Cerebellar cortex (tissue), 1 donor: ENCODE measurements at regions not wholly inside any gene's neighbourhood (a gene's known extent, or its start where the extent isn't known, plus 50 kb on each side); places are given as distances from the start of the nearest gene placed in this dataset.

ENCODE experiments used
- DNase-seq: peaks from one replicate; pipeline ENCODE4 v3.0.0-alpha.2; 2015; ENCODE audit warnings: low spot score

DNA sequence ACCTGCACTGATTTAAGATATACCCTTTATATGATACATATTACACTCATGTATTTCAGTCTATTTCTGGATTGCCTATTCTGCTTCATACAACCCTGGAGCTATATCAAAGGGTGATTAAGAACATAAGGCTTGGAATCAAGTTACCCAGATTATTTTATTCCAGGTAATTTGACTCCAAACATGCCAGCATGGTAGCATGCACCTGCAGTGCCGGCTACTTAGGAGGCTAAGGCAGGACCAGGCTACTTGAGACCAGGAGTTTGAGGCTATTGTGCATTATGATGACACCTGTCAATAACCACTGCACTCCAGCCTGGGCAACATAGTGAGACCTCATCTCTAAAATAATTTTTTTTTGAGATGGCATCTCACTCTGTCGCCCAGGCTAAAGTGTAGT, 50.4 kb upstream of the NEO1 start:
- DNase-seq = no peak

DNA sequence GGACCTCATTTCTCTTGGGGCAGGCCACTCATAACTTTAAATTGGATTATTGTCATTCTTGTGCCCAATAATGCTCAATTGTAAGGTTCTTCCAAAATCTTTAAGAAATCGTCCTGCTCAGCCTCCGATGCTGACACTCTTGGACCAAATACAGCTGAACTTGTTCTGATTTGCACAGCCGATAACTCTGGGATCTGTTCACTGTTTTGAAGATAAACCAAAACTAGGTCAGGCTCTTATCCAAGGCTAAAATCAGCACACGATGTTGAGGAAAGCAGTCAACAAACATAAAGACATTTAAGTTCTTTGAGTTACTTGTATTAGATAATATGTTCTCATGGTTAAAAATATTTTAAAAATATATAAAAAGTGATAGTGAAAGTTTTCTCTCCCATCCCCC, 52.0 kb upstream of the NEO1 start:
- no peak for DNase-seq

DNA sequence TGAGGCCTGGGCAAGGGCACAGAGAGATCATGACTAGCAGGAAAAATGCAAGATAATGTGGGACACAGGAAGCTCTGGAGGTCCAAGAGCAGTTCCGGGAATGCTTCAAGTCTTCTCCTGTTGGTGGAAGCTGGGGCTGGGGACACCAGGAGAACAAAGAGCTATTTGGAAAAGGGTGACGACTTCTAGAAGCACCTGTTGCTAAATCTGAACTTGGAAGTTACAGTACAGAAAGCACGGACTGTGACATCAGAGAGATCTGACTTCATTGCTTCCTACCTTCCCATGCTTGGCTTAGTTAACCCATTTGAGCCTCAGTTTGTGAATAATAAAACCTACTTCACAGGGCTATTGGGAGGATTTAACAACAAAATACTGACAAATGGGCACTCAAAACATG, 52.7 kb upstream of the NEO1 start:
- no peak for DNase-seq

DNA sequence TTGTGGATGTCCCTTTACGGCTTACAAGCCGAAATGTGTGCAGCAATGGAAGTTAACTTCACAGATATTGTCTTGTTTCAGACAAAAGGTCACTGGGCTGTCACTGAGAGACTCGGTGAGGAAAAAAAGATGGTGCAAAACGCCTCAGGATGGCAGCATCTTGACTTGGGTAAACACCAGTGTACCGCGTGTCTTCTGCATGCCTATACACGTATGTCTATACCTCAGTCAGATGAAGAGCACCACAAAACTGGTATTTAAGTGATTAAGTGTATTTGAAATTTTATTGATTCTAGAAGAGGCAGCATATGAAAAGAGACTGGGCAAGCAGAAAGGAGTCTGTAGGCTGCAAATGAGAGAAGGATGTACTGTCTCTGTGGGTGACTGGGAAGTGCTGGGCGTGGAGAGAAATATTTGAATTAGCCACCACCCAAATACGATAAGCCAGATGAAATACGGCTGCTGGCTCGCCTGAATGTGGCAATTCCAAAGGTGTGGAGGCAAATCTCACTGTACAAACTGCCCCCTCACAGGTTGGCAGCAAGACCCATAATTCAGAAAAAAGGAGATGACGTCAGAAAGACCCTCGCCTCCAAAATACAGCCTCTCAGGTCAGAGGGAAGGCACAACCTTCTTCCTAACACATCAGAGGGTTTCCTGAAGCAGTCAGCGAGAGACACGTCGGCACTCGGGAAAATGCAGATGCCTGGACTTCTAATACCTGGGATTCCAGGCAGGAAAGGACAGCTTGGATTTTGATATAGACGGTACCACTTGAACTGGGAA, 53.4 kb upstream of the NEO1 start:
- no peak for DNase-seq

DNA sequence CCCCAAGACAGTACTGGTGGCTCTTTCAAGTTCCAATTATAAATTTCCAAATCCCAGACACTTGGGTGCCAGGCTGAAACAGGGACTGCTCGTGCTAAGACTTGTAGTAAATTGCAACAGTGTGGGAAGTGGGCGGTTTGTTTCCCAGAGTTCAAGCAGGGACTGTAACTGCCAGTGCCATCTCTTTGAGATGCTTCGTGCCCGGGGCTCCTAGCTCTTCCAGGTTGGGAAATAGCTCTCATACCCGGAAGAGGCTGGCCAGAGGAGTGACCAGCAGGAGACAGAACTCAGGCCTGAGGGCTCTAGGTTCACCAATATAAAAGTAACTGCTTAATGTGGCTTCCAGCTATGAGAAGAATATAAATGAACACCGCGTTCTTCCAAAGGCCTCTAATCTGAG, 54.0 kb upstream of the NEO1 start:
- no peak for DNase-seq

DNA sequence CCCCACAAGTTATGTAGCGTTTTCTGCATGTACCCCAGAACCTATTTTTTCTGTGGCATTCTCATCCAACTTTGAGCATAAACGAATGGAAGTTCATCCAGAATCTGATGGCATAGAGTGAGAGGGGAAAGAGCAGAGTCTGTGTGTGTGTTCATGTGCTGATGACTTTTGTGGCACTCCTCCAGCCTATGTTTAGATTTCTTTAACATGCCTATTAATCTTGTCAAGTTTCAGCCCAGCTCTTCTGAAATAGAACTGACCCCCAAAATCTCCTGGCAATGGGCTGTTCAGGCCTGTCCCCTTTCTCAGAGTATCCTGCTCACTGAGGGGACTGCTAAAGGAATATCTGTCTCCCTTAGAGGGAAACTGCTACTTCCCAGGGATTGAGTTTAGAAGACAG, 56.4 kb upstream of the NEO1 start:
- no peak for DNase-seq

DNA sequence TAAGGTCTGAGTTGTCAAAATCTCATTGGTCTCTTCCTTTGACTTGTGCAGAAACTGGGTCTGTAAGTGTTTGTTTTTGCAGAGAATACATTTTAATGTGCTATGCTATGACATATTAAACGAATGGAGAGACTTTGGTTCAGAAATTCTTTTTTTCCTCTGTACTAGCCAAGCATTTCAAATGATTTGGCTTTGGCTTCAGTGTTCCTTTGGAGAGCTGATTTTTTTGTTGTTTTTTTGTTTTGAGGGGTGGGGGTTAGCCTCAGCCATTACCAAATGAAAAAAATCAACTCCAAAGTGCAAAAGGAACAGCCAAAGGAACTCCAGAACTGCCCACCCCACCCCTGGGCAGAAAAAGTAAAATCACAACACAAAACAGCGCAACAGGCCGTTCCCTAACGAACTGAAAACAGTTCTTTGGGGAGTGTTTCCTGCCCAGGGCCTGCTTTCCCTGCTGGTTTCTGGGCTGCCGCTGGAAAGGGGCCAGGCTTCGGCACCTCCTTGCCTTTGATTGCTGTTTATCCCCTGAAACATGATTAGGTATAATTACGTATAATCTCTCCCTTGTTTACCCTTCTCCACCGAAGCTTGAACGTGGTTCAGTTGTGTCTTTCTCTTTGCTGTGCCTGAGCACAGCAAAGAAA, 57.6 kb upstream of the NEO1 start:
- peak; percentile 4 for DNase-seq

DNA sequence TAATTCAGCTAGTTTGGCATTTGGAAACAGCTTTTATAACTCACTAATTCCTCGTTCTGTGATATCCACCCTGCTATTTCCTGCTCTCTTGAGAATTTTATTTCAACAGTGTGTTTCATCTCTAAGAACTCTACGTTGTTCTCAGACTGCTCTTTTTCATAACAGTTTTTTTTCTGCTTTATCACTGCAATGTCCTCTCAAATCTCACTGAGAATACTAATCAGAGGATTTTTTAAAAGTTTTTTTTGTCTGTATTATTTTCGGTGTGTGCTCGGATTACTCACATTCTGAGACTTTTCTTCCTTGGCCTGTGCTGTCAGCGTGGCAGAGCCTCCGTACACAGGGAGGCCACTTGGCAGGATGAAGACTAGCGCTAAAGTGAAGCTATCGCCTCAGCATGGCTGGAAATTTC, 59.4 kb upstream of the NEO1 start:
- no peak for DNase-seq

DNA sequence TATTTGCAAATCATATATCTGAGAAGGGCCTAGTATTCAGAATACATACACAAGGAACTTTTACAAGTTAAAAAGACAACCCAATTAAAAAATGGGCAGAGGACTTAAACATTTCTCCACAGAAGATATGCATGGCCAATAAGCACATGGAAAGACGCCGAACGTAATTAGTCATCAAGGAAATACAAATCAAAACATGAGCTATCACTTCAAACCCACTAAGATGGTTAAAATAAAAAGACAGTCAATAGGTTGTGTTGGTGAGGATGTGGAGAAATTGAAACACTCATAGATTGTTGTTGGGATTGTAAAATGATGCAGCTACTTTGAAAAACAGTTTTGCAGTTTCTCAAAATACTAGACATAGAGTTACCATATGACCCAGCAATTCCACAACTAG, 61.2 kb upstream of the NEO1 start:
- DNase-seq = no peak

DNA sequence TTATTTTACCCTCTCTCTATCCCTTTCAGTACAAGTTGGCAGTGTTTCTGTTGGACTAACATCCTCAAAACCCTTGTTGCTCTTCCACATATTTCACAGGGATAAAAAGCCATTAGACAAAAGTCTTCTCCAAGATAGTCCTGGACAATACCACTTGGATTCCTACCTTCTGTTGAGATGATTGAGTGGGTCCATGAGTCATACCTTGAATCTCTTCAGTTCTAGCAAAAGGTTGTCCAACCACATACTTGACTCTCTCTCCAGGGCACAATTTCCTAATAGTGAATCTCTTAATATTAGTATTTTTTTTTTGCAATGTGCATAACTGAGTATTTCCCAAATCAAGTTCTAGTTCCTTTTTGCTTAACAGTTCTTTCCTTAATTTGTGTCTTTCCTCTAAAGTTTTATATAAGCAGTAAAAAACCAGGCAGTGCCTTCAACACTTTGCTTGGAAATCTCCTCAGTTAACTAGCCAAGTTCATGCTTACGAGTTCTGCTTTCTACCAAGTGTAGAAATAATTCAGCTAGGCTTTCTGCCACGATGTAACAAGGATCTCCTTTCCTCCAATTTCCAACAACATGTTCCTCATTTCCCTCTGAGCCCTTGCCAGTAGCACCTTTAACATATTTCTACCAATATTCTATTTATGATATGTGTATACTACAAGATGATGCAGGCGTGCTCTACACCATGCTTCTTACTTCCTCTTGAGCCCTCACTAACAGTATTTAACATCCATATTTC, 68.3 kb upstream of the NEO1 start:
- DNase-seq = no peak

DNA sequence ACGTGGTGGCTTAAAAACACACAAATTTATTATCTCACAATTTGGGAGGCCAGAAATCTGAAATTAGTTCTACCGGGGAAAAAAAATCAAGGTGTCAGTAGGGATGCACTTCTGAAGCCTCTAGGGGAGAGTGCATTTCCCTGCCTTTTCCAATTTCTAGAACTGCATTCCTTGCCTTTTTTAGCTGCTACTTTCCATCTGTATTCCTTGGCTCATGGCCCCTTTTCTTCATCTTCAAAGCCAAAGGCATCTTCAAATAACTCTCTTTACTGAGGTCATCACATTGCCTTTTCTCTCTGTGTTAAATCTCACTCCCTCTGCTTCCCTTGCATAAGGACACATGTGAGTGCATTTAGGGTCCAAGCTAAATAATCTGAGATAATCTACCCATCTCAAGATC, 69.5 kb upstream of the NEO1 start:
- DNase-seq = no peak

DNA sequence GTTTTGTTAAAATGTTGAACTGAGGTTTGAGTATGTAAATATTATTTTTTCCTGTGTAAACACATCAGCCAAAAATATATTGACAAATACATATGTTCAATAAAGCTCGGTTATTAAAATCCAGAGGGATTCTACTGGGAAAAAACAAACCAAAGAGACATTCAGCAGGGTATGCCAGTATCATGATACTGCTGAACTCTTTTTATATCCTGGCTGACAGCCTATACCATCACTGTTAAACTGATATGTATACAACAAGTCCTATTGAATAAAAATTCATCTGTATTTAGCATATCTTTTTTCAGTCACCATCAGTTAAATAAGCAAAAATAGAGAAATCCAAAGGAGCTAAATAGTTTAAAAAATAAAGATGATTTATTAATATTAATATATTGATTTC, 71.6 kb upstream of the NEO1 start:
- DNase-seq = no peak

DNA sequence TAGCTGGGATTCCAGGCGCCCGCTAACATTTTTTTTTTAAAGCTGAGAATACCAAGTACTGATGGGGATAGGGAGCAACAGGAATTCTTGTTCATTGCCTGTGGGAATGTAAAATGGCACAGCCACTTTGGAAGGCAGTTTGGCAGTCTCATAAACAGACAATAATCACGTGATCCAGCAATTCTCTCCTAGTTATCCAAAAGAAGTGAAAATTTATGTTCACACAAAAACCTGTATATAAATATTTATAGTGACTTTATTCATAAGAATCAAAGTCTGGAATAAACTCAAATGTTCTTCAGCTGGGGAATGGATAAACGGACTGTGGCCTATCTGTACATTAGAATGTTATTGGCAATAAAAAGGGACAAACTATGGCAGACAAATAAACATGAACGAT, 72.5 kb upstream of the NEO1 start:
- no peak for DNase-seq

DNA sequence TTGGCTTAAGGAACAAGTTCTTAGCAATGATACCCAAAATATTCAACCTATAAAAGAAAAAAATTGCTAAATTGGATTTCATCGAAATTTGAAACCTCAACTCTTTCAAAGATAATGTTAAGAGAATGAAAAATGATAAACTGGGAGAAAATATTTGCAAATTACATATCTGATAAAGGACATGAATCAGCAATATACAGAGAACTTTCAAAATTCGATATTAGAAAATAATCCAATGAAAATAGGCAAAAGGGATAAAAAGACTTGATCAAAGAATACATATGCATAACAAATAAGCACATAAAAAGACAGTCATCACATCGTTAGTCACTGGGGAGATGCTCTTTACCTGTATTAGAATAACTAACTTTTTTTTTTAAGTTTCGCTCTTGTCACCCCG, 73.0 kb upstream of the NEO1 start:
- DNase-seq = no peak

DNA sequence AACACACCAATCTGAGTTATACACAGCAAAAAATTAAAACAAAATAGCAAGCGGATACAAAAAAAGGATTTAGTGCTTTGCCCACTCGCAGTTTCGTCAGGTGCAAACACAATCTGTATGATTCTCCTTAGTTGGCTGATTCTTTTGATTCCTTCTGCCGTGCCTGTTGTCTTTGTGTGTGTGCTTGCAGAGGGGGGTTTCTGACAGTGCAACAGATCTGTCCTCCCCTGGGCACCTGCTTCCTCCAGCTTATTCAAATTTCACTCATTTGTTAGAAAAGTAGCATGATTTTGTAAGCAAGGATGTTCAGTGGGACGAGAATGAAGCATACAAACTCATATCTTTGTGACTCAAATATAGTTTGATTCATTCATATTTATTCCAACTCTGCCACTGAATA, 74.0 kb upstream of the NEO1 start:
- no peak for DNase-seq

DNA sequence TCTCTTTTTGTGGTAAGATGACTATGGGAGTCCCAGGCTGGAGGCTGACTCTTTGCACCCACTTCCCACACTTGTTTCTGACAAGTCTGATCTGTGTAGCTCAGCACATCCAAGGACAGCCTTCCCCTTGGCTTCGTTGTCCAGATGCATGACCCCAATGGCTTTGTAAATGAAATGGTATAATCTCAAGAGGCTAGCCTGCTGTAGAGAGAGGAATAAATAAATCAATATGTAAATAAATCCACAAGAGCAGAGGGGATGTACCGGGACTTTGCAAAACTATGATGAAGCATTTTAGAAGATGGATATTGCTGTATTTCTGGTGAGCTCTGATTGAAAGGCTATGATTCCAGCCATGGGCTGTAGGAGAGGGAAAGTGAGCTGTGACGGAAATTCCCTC, 79.9 kb upstream of the NEO1 start:
- no peak for DNase-seq

DNA sequence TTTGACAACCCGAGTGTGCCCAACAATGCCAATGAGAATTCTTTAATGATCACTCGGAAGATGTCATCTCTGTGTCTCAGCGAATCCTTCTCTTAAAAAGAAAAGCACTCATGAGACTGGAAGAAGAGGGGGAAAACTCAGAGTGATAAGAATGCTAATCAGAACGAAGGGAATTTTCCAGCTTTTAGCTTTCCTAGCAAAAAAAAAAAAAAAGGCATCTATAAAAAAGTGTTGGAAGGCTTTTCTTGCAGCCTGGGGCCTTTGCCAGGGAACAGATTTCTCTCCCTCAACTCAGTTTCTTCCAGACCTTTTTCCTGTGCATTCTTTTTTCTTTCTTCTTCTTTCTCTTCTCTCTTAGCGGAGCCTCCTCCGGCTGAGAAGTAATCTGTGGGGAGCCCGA, 80.5 kb upstream of the NEO1 start:
- DNase-seq = no peak

DNA sequence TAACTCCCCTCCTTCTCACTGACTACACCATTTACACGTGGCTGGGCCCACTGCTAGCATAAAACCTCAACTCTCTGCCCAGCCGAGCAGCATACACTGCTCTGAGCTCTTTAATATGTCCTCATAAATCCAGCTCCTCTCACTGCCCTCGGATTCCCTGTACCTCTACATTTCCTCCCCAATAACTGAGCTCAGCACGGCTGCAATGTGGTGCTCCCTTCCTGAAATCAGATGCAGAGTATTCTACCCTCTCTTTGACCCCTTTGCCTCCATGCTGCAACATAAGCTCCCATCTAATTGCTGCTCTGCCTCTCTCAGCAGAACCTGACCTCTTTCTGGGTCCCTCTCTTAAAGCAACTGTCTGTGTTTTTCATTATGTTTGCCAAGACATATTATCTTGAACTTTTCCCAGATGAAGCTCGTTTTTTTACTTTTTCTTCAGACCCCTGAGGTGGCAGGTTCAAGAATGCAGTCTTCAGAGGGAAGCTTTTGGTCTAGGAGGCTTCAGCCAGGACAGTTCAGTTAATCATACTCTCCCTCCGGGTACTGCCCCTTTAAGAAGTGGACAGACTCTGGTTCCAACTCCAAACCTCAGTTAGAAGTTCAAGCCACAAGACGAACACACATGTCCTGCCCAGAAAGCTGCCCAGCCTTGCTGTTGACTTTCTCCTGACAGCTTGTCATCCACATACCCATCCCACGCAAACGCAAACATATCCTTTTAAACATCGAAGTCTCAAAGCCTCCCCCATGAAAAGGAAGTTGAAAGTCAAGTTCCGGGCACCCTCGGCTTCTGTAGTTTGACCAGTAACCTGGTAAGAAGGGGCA, 81.1 kb upstream of the NEO1 start:
- no peak for DNase-seq

DNA sequence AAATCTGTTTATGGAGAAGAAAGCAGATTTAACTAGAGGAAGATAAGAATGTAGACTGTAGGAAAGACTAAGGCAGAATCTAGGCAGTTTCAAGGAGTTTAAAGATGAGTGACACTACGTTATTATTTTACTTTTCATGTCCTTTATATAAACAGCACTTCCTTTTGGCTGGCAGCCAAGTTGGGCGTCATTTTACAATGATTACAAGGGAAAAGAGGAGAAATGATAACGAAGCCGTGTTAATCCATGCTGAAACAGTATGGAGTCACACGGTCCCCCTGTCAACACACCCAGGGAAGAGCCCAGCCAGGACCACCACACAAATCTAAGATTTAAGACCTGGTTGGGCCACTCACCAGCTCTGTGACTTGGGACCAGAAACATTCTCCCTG, 83.7 kb upstream of the NEO1 start:
- DNase-seq = no peak

DNA sequence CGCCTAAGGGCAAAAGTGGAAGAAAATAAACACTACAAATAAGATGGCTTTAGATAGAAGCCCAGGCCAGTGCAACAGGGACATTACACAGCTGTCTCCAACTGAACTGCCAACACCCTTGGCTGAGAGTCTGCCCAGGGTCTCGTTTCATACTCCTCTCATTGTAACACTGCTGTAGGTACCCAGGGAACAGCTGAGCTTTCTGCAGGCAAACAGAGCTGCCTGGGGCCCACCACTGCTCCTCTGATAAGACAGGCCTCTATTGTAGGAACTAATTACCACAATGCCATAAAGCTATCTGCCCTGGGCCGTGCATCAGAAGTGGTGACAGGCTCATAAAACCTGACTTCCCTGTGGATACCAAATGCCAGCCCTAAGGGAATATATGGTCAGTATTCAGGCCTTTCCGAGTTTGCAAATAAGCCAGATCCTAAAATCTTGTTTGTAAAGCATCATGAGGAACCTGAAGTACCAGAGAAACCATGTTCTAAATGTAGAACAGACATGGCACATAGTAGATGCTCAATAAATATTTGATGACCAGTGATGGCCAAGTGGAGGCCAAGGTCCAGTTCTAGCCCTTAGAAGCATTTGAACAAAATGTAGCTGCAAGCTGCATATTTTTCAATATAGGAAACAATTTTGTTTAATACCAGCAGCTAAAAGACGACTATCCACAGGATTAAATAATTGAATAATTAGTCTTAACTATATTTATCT, 84.3 kb upstream of the NEO1 start:
- DNase-seq = no peak

DNA sequence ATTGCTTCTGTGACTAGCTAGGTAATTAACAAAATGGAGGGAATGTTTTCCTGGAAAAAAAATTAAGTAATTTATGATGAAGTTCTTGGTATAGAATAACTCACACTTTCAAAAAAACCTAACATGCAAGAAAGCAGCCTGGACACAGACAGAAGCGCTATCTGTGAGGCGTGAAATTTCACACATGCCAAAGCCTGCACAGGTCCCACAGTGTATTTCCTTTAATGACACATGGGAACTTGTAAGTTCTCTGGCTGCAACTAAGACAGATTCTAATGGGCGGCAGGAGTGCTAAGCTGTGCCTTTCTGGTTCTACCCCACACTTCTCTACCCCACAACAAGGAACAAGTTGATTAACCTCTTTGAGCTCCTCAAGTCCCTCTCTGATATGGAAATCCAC, 84.9 kb upstream of the NEO1 start:
- DNase-seq = no peak

DNA sequence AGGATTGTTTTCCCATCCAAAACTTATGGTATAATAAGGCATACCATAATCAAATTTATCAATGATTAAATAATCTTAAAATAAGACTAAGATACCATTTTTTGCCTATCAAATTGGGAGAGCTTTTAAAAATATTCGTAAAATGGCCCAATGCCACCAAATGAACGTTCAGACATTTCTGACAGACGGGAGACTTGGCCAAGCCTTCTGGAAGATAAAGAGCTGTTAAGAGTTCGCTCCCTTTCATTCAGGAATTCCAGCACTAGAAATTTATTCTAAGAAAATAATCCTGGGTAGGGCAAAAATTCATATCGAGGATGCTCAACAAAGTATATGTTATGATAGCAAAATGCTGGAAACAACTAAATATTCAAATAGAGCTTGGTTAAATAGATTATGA, 85.6 kb upstream of the NEO1 start:
- DNase-seq = no peak
